GM21423 (cell line): ENCODE measurements at regions not wholly inside any gene's neighbourhood (a gene's known extent, or its start where the extent isn't known, plus 50 kb on each side); places are given as distances from the start of the nearest gene placed in this dataset.

Experiments used
- ATAC-seq: cut with Tn5 transposase; IDR thresholded peaks from one replicate; pipeline ENCODE4 v1.9.1; 2021; ENCODE audit warnings: mild to moderate bottlenecking, moderate library complexity; ENCODE audit not compliant: unreplicated experiment

DNA sequence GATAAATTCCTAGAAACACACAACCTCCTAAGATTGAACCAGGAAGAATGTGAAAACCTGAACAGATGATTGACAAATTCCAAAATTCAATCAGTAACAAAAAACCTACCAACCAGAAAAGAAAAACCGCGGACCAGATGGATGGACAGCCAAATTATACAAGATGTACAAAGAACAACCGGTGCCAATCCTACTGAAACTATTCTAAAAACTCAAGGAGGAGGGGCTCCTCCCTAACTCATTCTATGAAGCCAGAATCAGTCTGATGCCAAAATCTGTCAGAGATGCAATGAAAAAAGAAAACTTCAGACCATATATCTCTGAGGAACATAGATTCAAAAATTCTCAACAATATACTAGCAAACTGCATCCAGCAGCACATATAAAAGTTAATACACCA lies 262.4 kb upstream of the DAB1 start:
- no peak for ATAC-seq

DNA sequence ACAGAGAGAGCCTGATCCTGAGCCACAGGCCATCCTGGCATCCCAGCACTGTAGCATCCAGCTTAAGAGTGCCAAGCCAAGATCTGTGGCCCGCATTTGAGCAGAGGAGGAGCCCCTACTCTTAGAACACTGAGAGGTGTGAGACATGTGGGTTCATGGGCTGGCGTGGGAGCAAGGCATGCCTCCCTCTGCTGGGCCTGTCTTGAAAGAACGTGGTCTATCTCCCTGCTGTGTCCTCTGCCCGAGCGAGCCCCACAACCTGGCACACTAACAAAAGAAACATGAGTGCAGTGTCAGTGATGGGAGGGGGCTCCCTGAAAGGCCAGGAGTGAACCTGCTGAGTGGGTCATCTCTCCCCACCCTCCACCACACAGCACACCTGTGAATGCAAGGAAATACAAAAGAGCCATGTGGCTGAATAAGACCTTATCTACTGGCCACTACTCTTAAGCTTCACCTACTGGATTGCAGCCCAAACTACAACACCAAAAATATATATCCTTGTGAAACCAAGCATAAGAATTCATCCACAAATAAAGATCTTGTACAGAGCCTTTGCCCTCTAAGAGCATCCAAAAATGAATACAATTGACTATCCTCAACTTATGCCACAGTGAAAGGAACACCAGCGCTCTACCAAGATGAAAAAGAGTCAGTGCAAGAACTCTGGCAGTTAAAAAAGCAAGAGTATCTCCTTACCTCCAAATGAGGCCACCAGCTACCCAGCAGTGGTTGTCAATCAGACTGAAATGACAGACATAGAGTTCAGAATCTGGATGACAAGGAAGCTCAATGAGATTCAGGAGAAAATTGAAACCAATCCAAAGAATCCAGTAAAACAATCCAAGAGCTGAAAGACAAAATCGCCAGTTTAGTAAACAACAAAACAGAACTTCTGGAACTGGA lies 259.4 kb upstream of the DAB1 start:
- no peak for ATAC-seq

- ATAC-seq: no peak
Observed at GRCh38 chr1:57678138-57678537, 254.3 kb upstream of the DAB1 start.

GRCh38 chr1:57675776-57676175 lies 251.9 kb upstream of the DAB1 start:
- no peak for ATAC-seq

- ATAC-seq: no peak
Observed at GRCh38 chr1:57674801-57675200, 250.9 kb upstream of the DAB1 start.

DNA sequence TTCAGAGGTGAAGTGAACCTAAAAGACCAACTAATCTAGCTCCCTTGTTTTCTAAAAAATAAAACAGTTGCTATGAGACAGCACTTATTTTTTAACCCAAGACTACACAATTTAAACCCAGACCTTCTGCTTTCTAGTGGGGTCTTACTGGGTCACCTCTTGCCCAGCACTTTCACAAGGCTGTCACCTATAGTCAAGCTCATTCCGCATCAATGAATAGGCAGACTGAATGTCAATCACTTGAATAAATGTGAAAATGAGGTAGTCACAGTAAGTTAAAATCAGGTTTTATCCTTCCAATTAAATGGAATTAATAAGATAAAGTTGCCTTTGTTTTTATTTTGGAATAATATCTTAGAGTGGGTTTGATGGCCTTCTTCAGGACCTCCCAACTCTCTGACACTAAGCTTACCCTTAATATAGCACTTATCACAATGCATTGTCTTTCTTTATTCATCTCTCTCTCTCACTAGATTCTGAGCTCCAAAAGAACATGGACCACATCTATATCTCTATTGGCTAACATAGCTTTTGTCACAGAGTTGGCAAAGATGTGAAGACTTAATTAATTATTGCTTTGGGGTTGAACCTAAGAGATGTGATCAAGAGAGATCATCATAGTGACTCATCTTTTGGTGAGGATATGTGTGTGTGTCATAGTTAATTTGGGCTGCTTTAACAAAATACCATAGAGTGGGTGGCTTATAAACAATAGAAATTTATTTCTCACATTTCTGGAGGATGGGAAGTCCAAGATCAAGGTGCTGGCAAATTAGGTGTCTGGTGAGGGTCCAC lies 248.7 kb upstream of the DAB1 start:
- ATAC-seq: no peak

- no peak for ATAC-seq
Observed at GRCh38 chr1:57671750-57672149, 247.9 kb upstream of the DAB1 start.

DNA sequence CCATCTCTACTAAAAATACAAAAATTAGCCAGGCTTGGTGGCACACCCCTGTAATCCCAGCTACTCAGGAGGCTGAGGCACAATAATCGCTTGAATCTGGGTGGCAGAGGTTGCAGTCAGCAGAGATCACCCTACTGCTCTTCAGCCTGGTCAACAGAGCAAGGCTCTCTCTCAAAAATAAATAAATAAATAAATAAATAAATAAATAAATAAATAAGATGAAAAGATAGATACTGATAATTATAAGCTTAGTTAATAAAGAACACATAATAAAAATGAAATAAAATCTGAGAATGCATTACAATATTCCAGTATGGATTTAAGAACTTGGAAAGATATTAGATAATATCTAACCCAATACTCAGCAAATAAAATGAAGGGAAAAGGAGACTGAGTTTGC lies 235.9 kb upstream of the DAB1 start:
- no peak for ATAC-seq

GRCh38 chr1:57655161-57655560 lies 231.3 kb upstream of the DAB1 start:
- no peak for ATAC-seq

GRCh38 chr1:57644667-57645066 lies 220.8 kb upstream of the DAB1 start:
- no peak for ATAC-seq

DNA sequence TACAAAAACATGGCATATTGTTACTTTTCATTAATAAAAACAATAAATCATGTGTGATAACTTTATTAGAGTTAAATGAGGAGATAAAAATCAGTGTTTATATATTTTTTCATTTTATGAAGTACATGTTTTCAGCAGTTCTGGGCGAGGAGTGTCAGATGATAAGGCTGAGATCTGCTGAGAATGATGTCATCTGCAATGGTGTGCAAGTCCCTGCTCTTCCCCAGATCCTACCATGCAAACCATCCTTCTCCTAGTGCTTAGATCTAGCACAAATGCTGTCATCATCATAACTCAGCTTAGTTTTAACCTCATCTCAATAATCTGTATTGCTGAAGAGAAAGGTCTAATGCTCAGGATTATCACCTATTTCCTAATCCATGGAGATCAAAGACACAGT lies 214.4 kb upstream of the DAB1 start:
- no peak for ATAC-seq

- ATAC-seq: no peak
Observed at GRCh38 chr1:57637155-57637554, 213.3 kb upstream of the DAB1 start.

DNA sequence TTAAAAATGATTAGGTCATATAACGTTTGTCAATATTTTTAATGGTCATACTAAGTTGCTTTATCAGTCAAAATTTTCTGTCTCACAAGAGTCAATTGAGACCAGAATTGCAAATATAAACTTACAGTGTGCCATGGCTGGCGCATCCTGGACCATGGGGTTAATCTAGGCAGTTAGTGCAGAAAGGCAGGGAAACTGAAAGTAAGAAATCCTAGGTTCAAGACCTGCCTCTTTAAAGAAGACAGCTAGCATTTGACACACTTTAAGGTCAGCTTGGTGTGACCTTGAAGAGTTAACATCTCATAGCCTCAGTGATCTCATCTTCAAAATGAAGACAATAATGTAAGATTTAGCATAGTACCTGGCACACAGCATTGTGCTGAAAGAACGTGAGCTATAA lies 210.0 kb upstream of the DAB1 start:
- ATAC-seq: no peak

DNA sequence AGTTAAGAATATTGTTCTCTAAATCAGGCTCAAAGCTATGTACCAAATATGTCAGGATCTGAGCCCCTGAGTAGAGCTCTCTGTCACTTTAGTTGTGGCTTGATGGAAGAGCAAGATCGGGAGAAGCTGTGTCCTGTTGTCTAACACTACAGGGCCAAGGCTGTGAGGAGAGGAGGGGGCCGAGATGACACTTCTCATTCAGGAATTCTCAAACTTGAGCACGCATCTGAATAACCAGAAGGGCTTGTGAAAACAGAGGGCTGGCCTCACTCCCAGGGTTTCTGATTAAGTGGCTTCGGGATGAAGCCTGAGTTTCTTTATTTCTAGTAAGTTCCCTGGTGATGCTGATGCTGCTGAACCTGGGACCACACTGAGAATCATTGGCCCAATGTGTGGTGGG lies 209.2 kb upstream of the DAB1 start:
- no peak for ATAC-seq

GRCh38 chr1:57632401-57632800 lies 208.5 kb upstream of the DAB1 start:
- no peak for ATAC-seq

GRCh38 chr1:57627612-57628011 lies 203.8 kb upstream of the DAB1 start:
- no peak for ATAC-seq

DNA sequence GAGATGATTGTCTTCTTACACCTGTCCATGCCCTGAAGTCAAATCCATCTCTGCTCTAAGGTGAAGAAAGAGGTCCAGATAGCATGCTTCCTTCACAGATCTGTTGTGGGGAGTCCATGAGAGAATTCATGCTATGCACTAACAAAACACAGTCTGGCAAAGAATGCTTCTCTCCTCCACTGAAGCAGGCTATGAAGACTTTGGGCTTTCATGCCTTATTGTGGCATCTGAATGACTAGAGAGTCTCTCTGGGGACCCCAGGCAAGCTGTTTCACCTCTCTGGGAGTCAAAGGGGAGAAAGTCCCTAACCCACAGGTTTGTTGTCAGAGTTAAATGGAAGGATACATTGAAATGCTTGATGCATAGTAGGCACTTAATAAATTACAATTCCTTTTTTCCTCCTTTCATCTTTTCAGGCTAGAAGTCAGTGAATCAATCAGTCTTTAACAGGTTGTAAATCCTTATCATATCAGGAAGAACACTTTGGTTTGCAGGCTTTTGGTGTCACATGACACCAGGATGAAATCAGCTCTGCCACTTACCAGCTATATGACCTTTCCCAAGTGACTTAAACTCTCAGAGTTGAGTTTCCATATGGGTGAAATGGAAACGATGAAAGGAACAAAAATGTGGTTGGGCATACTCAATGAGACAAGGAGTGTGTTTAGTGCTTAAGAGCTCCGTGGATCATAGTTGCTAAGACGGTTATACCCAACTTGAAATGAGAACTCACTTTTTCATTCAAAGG lies 200.1 kb upstream of the DAB1 start:
- ATAC-seq: no peak

DNA sequence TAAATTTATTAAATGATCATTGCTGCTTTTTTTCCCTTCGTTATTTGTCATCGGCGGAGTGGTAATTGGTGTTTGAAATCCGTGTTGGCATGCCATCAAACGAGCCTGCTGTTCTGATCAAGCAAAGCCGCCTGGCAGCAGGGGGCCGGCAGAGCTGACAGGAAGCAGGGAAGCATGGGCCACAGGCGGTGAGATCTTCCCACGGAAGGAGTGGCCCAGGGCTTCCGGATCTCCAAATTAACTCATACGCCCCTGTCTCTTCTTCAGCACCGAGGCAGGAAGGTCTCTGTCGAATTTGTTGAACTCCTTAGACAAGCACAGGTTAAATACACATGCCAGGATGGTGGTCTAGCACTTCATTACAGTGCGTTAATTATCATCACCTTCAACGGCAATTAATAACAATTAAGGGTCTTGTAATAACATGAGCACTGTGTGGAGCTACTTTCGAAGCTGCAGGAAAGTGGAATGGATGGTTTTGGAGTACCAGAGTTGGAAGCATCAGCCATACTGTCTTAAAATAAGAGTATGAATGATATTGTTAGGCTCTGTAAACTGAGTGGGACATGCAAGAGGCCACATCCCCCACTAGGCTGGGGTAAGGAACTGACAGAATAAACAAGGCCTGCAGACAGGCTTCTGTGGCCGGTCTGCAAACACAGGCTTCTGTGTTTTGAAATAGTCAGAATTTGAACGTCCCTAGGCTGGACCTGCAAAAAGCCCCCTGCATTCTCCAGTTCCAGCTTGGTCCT lies 199.4 kb upstream of the DAB1 start:
- no peak for ATAC-seq

DNA sequence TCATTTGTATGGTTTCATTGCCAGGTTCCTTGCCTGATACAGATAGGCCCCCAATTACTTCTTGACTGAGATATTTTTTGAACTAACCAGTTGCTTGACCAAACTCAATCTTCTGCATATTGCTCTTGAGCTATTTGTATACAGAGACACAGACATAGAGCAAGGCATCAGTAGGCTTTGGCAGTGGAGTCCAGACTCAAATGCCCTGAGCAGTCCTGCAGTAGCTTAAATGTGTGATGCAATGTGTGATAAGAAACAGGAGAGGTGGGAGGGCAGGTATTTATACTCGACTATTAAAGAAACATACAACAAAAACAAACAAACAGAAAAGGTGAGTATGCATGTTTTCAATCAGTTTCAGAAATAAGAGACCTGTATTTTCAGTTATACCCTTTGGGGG lies 197.9 kb upstream of the DAB1 start:
- no peak for ATAC-seq

DNA sequence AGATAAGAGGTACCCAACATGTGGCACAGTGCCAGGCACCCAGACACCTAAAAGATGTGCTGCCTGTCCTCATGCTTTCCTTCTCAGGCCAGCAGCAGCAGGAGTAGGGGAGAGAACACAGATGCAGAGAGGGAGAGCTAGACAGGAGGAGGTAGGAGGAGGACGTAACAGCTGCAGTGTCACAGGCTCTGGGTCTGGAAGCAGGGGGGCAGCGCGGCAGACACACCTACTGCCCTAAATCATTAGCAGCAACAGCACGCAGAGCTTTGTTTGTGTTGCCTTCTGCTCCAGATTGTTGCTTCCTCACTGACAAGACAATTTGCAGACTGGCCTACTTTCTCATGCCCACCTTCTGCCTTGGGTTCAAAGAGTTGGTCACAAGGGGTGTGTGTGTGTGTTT lies 196.7 kb upstream of the DAB1 start:
- ATAC-seq: no peak

DNA sequence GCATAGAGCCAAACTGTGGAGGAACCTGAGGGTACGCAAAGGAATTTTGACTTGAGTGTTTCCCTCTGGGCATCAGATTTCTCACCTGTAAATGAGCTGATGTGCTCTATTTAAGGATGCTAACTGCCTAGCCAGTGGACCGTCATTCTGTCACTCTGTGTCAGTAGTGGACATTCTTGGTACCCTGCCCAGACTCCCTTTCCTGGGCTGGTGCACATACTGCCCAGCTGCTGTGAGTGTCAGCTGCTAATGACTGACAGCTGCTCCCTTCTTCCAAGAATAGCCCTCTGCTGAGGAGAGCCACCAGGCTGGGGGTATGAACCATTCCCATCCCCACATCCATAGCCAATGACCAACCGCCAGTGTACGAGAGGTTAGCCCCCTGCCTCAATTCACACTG lies 193.1 kb upstream of the DAB1 start:
- ATAC-seq: no peak
